ENCODE measurements at regions not wholly inside any gene's neighbourhood (a gene's known extent, or its start where the extent isn't known, plus 50 kb on each side); places are given as distances from the start of the nearest gene placed in this dataset.

DNA sequence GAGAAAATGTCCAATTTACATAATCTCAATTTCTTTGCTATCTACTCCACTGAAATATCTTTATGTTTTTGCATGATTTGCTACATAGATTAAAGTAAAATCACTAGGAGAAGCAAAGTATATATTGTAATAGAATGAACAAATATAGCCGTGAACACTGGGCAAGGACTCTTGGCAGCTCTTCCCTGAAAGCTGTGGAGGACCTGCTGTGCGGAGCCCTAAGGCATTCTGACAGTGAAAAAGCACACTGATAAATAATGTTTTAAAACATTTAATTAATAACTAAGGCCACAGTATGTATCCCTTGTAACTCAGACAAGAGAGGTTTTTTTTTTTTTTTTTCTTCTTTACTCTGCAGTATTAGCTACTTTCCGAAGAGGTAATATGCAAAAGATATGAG, 256.1 kb upstream of the DPYD start:
- Mint-ChIP-seq H3K27me3 (peaks cover 0 to 4% (median 0%) of the 10 kb centered on the region in 5 donors), H3K4me1 (no peaks in the 10 kb centered on the region), H3K4me3 (no peak overlapping the region), H3K36me3 (no peaks in the 10 kb centered on the region), H3K27ac (no peak overlapping the region), H3K9me3 (no peaks in the 10 kb centered on the region)
- DNase-seq (no peak), ATAC-seq (no peak)
- POLR2A ChIA-PET, result no interaction called here

DNA sequence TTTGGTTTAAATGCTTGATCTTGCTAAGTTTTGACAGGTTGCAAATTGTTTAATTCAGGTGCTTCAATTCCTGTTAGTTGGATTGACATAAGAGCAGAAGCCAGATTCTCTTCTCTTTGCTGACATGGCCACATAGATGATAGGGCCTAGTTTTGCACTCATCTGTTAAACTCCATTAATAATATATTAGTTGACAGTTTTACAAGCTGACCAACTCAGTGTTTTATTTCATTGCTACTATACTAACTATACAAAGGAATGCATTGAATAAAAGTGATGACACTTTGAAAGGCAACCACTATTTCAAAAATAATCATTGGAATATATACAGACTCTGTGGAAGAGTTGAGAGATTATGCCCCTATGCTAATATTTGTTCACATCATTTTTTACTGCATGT, 255.6 kb upstream of the DPYD start:
- Mint-ChIP-seq H3K4me3 (no peak overlapping the region), H3K9me3 (no peaks in the 10 kb centered on the region), H3K4me1 (no peaks in the 10 kb centered on the region), H3K36me3 (no peaks in the 10 kb centered on the region), H3K27me3 (peaks cover 0 to 4% (median 0%) of the 10 kb centered on the region in 5 donors), H3K27ac (no peak overlapping the region)
- DNase-seq, result no peak
- POLR2A ChIA-PET, result no interaction called here
- ATAC-seq, result no peak

DNA sequence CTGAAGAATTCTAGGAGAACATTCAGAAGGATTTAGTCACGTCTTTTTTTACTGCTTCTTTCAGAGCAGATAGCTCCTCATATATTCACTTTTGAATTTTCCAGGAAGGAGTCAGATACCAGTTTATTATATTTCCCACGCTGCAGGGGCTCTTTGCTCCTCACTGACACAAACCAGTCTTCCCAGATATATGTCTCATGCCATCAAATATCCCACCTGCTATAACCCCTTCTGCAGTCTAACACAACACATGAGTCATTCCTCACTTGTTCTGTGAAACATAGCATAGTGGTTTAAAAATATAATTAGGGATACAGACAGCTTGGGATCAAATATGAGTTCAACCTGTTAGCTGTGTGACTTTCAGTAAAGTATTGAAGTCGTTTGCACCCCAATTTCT, 251.7 kb upstream of the DPYD start:
- Mint-ChIP-seq H3K4me1 (no peaks in the 10 kb centered on the region), H3K4me3 (no peak overlapping the region), H3K27ac (no peak overlapping the region), H3K36me3 (no peaks in the 10 kb centered on the region), H3K9me3 (no peaks in the 10 kb centered on the region), H3K27me3 (peaks cover 0 to 6% (median 0%) of the 10 kb centered on the region in 5 donors)
- no peak for ATAC-seq
- POLR2A ChIA-PET, result no interaction called here
- no peak for DNase-seq

DNA sequence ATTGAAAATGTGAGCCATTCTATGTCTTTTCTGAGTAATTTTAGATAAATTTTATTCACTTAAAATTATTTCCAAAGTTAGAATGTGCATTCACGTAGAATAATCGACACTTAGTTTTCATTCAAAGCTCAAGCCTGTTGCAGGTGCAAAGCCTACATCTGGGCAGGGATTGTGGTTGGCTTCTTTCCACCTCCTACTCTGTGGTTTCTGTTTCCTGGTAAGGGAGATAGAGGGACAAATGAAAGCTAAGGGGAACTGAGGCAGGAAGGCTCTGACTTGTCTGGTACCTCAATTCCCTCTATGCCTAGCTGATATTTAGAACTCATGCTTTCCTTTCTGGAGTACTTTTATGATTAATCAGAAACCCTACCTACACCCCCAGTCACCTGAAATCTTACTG, 251.2 kb upstream of the DPYD start:
- Mint-ChIP-seq H3K27ac (no peak overlapping the region), H3K36me3 (no peaks in the 10 kb centered on the region), H3K9me3 (no peaks in the 10 kb centered on the region), H3K4me1 (no peaks in the 10 kb centered on the region), H3K27me3 (peaks cover 0 to 6% (median 0%) of the 10 kb centered on the region in 5 donors), H3K4me3 (no peak overlapping the region)
- DNase-seq, result no peak
- no peak for ATAC-seq
- POLR2A ChIA-PET, result no interaction called here

DNA sequence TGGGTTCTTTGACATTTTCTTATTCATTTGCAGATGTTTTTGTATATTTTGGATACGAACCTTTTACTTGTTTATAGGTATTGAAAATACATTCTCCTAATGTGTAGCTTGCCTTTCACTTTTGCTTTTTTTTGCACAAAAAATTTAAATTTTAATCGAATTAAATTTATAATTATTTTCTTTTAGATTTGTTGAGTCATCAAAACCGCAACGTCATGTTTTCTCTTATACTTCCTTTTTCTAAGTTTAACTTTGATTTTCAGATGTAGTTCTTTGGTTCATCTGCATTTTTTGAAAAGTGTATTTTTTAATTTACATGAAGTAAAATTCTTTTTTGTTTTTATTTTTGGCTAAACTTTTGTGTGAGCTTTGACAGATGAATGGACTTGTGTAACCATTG, 243.7 kb upstream of the DPYD start:
- H3K4me3 Mint-ChIP-seq, result no peak overlapping the region
- no peak for DNase-seq
- no peaks in the 10 kb centered on the region for H3K36me3 Mint-ChIP-seq
- H3K4me1 Mint-ChIP-seq, result peaks cover 0 to 3% (median 0%) of the 10 kb centered on the region in 4 donors
- peaks cover 0 to 6% (median 0%) of the 10 kb centered on the region in 9 donors for H3K9me3 Mint-ChIP-seq
- H3K27me3 Mint-ChIP-seq, result peaks cover 0 to 3% (median 0%) of the 10 kb centered on the region in 5 donors
- H3K27ac Mint-ChIP-seq, result no peak overlapping the region
- ATAC-seq, result no peak
- POLR2A ChIA-PET, result no interaction called here

DNA sequence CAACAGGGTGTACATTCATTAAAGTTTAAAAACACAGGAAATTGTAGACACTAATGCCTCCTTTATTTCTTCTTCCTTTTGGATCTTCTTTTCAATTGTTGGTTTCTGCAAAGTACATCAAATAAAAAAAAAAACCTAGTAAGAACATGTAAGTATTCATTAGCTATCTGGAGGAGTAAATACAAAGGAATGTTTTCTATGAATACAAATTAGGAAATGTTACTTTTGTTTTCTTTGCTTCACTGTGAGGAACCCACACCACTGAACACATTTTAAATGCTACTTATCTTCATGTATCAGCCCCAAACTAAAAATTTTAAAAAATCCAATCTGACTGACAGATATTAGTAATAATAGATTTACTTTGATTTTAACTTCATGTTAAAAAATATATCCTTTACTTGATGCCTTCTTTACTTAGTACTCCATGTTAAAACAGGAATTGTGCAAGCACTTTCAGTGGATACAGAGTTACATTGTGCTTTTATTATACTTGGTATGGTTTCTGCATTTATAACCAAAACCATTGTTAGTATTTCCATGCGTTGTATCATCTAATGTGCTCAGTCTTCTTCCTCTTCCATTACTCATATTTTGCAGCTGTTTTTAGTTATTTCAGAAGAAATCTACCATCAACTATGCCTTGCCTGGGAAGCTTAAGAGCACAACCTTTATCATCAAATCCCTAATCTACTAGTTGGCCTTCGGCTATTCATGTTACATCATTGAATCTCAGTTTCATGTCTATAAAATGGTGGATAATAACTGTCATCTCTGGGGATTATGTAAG, 236.9 kb upstream of the DPYD start:
- no peaks in the 10 kb centered on the region for H3K4me1 Mint-ChIP-seq

DNA sequence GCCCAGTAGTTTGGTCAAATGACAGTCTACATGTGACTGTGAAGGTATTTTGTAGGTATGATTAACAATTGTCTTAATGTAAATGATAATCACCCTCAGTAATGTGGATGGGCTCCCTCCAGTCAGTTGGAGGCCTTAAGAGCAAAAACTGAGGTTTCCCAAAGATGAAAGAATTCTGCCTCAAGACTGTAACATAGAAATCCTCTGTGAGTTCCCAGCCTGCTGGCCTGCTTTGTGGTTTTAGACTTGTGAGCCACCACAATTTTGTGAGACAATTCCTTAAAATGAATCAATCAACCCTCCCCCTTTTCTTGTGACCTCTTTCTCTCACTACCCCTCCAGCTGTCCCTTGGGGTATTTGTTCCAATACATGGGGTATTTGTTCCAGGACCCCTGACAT, 226.4 kb upstream of the DPYD start:
- Mint-ChIP-seq H3K4me3 (no peak overlapping the region), H3K27me3 (no peaks in the 10 kb centered on the region), H3K9me3 (peaks cover 6 to 25% (median 12%) of the 10 kb centered on the region in 9 donors), H3K4me1 (no peaks in the 10 kb centered on the region), H3K27ac (no peak overlapping the region), H3K36me3 (peaks cover 0 to 10% (median 2%) of the 10 kb centered on the region in 3 donors)
- ATAC-seq (no peak), DNase-seq (no peak)
- POLR2A ChIA-PET, result no interaction called here

More for the DNA sequence above, 236.9 kb upstream of the DPYD start:
- POLR2A ChIA-PET, result no interaction called here
- ATAC-seq (no peak), DNase-seq (no peak)
- Mint-ChIP-seq H3K27me3 (peaks cover 0 to 6% (median 0%) of the 10 kb centered on the region in 5 donors), H3K4me3 (no peak overlapping the region), H3K27ac (no peak overlapping the region), H3K36me3 (no peaks in the 10 kb centered on the region), H3K9me3 (peaks cover 0 to 16% (median 5%) of the 10 kb centered on the region in 9 donors)

DNA sequence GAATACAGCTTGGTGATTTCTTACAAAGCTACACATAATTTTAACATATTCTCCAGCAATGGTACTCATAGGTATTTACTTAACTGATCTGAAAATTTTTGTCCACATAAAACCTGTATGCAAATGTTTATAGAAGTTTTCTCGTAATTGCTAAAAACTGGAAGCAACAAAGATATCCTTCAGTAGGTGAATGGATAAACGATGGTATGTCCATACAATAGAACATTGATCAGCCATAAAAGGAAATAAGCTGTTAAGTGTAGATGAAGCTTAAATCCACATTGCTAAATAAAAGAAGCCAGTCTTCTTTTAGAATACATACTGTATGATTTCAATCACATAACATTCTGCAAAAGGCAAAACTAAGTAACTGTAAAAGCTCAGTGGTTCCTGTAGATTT, 224.8 kb upstream of the DPYD start:
- no peaks in the 10 kb centered on the region for H3K36me3 Mint-ChIP-seq
- POLR2A ChIA-PET, result interaction anchor here (0.6 kb wide), 1 partner anchor 90 kb away, joined by 3 read pairs; no protein-coding TSS in a partner anchor
- peaks cover 0 to 10% (median 0%) of the 10 kb centered on the region in 5 donors for H3K27me3 Mint-ChIP-seq
- ATAC-seq (no peak), DNase-seq (no peak)
- H3K4me1 Mint-ChIP-seq, result no peaks in the 10 kb centered on the region
- H3K27ac Mint-ChIP-seq, result no peak overlapping the region
- H3K4me3 Mint-ChIP-seq, result no peak overlapping the region
- peaks cover 0 to 9% (median 2%) of the 10 kb centered on the region in 9 donors for H3K9me3 Mint-ChIP-seq

DNA sequence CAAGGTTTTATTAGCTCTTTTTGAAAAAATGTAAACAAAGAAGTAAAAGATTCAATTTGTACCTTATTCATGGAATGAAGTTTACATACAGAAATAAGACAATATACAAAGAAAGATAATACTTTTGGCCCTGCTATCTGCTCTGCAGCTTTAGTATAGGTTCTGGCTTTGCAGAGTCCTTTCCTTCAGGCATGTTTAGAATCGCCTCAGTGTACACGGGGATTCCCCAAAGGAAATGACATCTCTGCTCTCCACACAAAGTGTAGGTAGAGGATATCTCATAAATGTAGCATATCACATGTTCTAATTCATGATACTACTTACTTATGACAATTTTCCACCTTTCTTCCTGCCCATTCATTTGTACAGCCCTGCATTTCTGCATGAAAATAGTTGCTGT, 222.6 kb upstream of the DPYD start:
- Mint-ChIP-seq H3K36me3 (no peaks in the 10 kb centered on the region), H3K4me1 (no peaks in the 10 kb centered on the region)
- no peak for ATAC-seq

DNA sequence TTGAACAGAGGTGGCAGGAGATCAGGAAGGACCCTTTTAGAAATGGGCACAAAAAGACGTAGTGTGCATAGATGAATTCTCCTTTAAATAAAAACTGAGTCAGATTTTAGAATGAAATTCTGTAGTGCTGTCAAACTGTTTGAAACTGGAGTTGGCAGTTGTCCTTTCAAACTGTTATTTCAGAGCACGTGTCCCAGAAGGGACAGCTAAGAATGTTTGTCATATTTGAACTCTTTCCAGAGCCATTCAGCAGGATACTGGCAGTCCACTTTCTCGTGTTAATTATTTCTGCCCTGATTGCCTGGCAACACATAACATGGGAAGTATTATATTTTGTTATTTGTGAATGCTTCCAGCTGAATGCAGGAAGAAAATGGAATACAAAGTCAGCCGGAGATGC, 212.3 kb upstream of the DPYD start:
- DNase-seq (no peak), ATAC-seq (no peak)
- no peak overlapping the region for H3K4me3 Mint-ChIP-seq
- POLR2A ChIA-PET, result no interaction called here
- H3K9me3 Mint-ChIP-seq, result no peaks in the 10 kb centered on the region
- H3K36me3 Mint-ChIP-seq, result no peaks in the 10 kb centered on the region
- no peak overlapping the region for H3K27ac Mint-ChIP-seq
- H3K4me1 Mint-ChIP-seq, result no peaks in the 10 kb centered on the region
- H3K27me3 Mint-ChIP-seq, result peaks cover 0 to 4% (median 0%) of the 10 kb centered on the region in 5 donors

More for the DNA sequence above, 222.6 kb upstream of the DPYD start:
- Mint-ChIP-seq H3K9me3 (peaks cover 0 to 5% (median 0%) of the 10 kb centered on the region in 9 donors), H3K4me3 (no peak overlapping the region), H3K27me3 (peaks cover 0 to 11% (median 0%) of the 10 kb centered on the region in 5 donors), H3K27ac (no peak overlapping the region)
- DNase-seq, result no peak
- POLR2A ChIA-PET, result no interaction called here

DNA sequence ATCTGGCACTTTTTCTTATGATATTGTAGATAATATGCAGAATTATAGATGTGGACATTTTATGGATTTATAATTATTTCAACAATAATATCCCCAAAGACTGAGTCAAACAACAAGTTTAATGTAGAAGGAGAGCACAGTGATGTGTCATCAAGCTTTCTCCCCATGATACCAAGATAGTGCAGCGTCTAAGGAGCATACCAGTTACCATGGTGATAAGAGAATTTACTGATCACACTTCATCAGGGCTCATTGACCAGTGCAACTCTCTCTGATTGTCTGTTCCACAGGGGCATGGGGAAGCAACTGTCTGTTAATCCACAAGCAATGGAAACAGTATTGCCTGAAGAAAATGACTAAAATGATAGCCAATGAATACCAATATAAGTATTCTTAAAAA, 209.6 kb upstream of the DPYD start:
- peaks cover 0 to 4% (median 0%) of the 10 kb centered on the region in 5 donors for H3K27me3 Mint-ChIP-seq
- ATAC-seq, result no peak
- DNase-seq, result no peak
- POLR2A ChIA-PET, result no interaction called here
- H3K27ac Mint-ChIP-seq, result no peak overlapping the region
- no peaks in the 10 kb centered on the region for H3K4me1 Mint-ChIP-seq
- H3K9me3 Mint-ChIP-seq, result no peaks in the 10 kb centered on the region
- no peaks in the 10 kb centered on the region for H3K36me3 Mint-ChIP-seq
- H3K4me3 Mint-ChIP-seq, result no peak overlapping the region

DNA sequence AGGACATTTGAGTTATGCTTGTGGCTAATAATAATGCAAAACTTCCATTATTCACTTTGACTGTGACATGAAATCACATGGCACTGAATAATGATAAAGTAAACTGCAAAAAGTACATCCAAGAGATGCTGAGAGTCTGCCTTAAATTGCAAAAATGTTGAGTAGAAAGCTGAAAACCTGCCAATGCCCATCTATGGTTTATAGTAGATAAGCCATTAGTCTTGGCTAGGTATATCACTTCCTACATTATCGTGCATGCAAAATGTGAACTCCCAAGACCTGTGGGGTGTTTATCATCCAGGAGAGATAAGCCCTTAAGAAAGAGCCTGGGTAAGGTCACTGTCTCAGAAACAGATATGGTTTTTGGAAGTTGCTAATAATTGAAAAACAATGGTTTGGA, 208.7 kb upstream of the DPYD start:
- POLR2A ChIA-PET, result no interaction called here
- no peak for ATAC-seq

DNA sequence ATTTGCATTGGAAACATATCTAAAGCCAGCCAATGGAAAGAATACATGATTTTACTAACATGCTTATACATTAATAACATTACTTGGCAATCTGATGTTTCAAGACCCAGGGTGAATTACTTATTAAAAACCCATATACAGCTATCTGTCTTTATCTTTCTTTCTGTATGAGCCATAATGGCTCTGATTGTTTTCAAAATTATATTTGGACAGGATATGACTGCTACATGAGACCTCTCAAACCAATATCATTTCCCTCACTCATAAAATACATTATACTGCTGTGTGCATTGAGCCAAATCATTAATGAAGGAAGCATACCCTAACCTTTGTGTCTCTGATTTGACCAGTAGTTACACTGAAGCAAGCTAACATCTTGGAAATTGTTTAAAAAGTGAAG, 205.9 kb upstream of the DPYD start:
- Mint-ChIP-seq H3K4me3 (no peak overlapping the region), H3K4me1 (no peaks in the 10 kb centered on the region), H3K36me3 (no peaks in the 10 kb centered on the region), H3K27ac (no peak overlapping the region), H3K27me3 (peaks cover 0 to 4% (median 0%) of the 10 kb centered on the region in 5 donors), H3K9me3 (peaks cover 0 to 1% (median 0%) of the 10 kb centered on the region in 9 donors)
- POLR2A ChIA-PET, result no interaction called here
- DNase-seq (no peak), ATAC-seq (no peak)

More for the DNA sequence above, 208.7 kb upstream of the DPYD start:
- Mint-ChIP-seq H3K4me3 (no peak overlapping the region), H3K27ac (no peak overlapping the region), H3K9me3 (no peaks in the 10 kb centered on the region), H3K27me3 (peaks cover 0 to 4% (median 0%) of the 10 kb centered on the region in 5 donors), H3K4me1 (no peaks in the 10 kb centered on the region), H3K36me3 (no peaks in the 10 kb centered on the region)
- DNase-seq, result no peak

DNA sequence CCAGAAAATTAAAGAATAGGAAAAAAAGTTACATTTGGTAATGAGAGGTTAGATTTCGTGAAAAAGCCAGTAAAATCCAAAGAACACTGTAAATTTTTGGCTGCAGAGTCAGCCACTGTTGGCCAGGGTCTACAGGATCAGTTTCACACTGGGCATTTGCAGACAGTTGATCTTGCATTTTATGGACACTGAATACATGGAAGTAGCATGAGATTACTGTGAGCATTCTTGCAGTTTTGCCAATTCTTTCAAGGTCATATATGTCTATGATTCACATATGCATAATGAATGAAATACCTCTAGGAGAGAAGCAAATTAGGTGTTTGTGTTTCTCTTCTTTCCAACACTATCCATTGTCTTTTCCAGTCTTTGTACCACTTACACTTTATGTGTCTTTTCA, 200.8 kb upstream of the DPYD start:
- Mint-ChIP-seq H3K4me3 (no peak overlapping the region), H3K4me1 (no peaks in the 10 kb centered on the region), H3K9me3 (peaks cover 0 to 3% (median 0%) of the 10 kb centered on the region in 9 donors), H3K27me3 (peaks cover 0 to 4% (median 0%) of the 10 kb centered on the region in 5 donors), H3K36me3 (no peaks in the 10 kb centered on the region), H3K27ac (no peak overlapping the region)
- DNase-seq, result no peak
- POLR2A ChIA-PET, result no interaction called here
- no peak for ATAC-seq

Measured in naive thymus-derived CD8-positive, alpha-beta T cell (primary cell).